Fibroblast of lung (primary cell): ENCODE measurements at regions not wholly inside any gene's neighbourhood (a gene's known extent, or its start where the extent isn't known, plus 50 kb on each side); places are given as distances from the start of the nearest gene placed in this dataset.

ENCODE experiments used
- EZH2 ChIP-seq: IDR thresholded peaks from 2 replicates; pipeline ENCODE4 v1.5.1; 2012; ENCODE audit warnings: low read length, control low read depth, mild to moderate bottlenecking; ENCODE audit errors: missing control alignments
- TF ChIP-seq, protein P1 (sequence below), 2 donors: IDR thresholded peaks in 1 of 2; conservative IDR thresholded peaks in 1 of 2; 1 replicate in 1 of 2; 2 replicates in 1 of 2; pipeline ENCODE4 v1.5.1; 2011 to 2012; ENCODE audit warnings: low read length in 2 of 2, control low read depth in 1 of 2, inconsistent platforms in 1 of 2, low read depth in 1 of 2, mild to moderate bottlenecking in 1 of 2

- no peak for TF ChIP-seq EZH2
- TF ChIP-seq, protein P1, sequence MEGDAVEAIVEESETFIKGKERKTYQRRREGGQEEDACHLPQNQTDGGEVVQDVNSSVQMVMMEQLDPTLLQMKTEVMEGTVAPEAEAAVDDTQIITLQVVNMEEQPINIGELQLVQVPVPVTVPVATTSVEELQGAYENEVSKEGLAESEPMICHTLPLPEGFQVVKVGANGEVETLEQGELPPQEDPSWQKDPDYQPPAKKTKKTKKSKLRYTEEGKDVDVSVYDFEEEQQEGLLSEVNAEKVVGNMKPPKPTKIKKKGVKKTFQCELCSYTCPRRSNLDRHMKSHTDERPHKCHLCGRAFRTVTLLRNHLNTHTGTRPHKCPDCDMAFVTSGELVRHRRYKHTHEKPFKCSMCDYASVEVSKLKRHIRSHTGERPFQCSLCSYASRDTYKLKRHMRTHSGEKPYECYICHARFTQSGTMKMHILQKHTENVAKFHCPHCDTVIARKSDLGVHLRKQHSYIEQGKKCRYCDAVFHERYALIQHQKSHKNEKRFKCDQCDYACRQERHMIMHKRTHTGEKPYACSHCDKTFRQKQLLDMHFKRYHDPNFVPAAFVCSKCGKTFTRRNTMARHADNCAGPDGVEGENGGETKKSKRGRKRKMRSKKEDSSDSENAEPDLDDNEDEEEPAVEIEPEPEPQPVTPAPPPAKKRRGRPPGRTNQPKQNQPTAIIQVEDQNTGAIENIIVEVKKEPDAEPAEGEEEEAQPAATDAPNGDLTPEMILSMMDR (conservative IDR thresholded peaks at IDR 0.05 in 1 of 2, IDR thresholded peaks at IDR 0.05 in 1 of 2; ENCODE audit: low read depth in 1 of 2, low read length in 2 of 2) = no peak
These were observed 359.1 kb downstream of the SLC6A15 start for GRCh38 chr12:84553331-84554117.
